WI38 (cell line): ENCODE measurements at regions not wholly inside any gene's neighbourhood (a gene's known extent, or its start where the extent isn't known, plus 50 kb on each side); places are given as distances from the start of the nearest gene placed in this dataset.

ENCODE experiments used
- H3K4me3 ChIP-seq: 2 replicates; pipeline ENCODE4 v1.5.1; 2011; ENCODE audit warnings: low read depth, mild to moderate bottlenecking, control low read depth, low read length
- TF ChIP-seq, protein P1 (sequence below): IDR thresholded peaks from 2 replicates; pipeline ENCODE4 v1.5.1; 2012; ENCODE audit warnings: low read depth, mild to moderate bottlenecking, control low read depth, low read length

DNA sequence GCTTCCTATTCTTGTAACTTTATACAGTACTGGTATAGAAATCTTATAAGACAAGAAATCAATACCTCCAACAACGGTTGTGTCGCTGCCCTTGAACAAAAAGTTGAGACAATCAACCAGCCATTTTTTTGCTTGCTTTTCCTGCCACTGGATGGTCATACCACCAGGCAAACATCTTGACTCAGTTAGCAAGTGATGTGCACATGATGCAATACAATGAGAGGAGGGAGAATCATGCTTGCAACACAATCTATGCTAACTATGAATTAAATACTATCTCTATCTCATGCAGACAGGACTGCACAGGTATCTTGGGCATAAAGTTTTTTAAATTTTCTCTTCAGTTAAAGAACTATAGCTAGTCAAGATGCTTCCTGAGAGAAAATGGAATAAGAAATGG lies 877.7 kb upstream of the CITED2 start:
- no peak overlapping the region for H3K4me3 ChIP-seq
- TF ChIP-seq, protein P1, sequence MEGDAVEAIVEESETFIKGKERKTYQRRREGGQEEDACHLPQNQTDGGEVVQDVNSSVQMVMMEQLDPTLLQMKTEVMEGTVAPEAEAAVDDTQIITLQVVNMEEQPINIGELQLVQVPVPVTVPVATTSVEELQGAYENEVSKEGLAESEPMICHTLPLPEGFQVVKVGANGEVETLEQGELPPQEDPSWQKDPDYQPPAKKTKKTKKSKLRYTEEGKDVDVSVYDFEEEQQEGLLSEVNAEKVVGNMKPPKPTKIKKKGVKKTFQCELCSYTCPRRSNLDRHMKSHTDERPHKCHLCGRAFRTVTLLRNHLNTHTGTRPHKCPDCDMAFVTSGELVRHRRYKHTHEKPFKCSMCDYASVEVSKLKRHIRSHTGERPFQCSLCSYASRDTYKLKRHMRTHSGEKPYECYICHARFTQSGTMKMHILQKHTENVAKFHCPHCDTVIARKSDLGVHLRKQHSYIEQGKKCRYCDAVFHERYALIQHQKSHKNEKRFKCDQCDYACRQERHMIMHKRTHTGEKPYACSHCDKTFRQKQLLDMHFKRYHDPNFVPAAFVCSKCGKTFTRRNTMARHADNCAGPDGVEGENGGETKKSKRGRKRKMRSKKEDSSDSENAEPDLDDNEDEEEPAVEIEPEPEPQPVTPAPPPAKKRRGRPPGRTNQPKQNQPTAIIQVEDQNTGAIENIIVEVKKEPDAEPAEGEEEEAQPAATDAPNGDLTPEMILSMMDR: no peak

DNA sequence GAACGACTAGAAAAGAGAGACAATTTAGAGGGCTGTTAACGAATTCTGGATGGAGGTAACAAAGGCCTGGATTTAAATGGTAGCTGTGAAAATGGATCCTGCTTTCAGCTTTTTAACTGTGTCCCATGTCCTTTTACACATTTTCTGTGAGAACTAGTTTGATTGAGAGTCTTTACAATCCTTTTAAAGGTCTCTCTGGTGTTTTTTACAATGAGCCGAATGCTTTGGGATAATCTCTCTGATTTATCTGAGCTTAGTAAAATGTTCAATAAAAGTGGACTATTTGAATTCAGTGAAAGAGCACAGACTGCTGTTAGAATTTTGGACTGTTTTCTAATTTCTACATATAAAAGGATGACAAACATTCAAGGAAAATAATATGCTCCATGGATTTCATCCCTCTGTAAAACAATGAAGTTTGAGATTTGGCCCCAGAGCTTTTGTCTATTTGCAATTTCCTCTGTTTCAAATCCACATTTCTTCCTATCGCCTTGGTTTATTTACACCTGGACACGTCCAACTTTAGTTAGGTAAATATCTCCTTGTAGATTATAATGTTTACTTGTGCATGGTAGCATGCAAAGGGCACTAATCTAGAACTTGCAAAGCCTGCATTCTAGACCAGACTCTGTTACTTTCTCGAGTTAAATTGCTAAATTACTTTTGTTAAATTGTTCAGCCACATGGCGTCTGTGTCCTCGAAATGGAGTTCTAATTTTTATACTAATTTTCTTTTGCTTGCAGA lies 871.0 kb upstream of the CITED2 start:
- no peak overlapping the region for H3K4me3 ChIP-seq
- TF ChIP-seq, protein P1: no peak

DNA sequence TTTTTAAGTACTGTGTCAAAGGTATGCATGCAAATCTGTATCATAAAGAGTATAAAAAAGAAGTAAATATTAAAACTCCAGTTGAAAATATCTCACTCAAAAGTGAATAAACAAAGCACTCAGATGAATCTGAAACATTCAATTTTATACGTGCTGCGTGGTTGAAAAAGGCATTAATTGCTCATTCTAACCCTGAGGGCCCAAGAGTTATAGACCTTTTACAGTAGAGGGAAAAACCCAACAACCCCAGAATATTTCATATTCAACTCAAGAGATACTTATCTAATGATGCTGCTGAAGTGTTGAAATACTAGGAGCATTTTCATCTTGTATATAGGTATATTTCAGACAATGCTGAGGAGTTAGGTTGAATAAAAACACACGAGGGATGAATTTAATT lies 862.8 kb upstream of the CITED2 start:
- TF ChIP-seq, protein P1: no peak
- no peak overlapping the region for H3K4me3 ChIP-seq

DNA sequence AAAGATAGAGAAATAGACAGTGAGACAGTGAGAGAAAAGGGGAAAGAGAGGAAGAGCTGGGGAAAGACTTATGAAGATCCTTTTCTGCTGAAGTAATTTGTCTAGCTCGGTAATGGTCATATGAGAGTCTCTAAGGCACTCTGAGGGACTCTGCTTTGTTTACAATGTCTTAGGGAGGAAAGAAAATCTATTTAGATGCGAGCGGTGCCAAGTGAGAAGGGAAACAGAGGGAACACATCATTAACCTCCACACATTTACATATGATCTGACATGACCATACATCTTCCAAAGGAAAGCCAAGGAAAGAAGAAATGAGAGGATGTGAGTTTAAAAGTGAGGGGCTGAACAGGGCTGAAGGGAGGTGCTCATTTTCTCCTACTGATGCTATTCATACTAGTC lies 862.3 kb upstream of the CITED2 start:
- TF ChIP-seq, protein P1: no peak
- H3K4me3 ChIP-seq: no peak overlapping the region

DNA sequence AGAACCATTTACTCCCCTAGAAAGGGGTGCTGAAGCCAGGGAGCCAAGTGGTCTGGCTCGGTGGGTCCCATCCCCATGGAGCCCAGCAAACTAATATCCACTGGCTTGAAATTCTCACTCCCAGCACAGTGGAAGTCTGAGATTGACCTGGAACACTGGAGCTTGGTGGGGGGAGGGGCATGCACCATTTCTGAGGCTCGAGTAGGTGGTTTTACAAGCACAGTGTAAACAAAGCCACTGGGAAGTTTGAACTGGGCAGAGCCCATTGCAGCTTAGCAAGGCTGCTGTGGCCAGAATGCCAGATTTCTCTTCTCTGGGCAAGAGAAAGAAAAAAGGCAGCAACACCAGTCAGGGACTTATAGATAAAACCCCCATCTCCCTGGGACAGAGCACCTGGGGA lies 855.8 kb upstream of the CITED2 start:
- TF ChIP-seq, protein P1: no peak
- no peak overlapping the region for H3K4me3 ChIP-seq

DNA sequence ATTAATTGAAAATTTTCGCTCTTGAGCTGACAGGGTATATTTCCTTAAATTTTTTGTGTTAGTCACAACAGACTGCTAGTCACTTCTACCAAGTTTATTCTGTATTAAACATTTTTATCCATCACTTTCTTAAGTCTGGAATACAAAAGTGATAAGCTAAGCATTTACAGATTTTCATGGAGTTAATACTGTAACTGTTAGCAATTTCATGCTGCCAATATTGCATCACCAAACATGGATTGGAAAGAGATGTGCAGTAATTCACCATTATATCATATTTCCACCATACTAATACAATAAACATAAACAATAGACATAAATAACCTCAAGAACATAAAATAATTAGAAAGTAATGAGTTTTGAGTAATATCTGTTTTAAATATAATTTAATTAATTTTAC lies 854.0 kb upstream of the CITED2 start:
- H3K4me3 ChIP-seq: no peak overlapping the region
- TF ChIP-seq, protein P1: no peak

DNA sequence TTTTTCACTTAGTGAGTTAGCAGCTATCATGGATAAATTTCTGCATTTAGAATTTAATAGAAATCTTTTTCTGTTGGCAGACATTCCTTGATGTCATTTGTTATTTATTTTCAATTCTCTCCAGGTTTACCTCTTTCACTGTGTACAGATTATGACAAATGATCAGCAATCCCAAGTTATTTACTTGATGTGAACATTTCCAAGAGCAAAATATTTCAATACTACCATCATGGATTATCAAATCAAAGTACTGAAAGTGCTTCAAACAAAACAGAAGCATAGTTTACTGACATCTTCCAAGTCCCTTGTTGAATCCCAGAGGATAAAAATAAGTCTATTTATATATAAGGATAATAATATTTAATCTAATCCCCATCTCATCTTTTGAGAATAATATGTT lies 852.2 kb upstream of the CITED2 start:
- TF ChIP-seq, protein P1: no peak
- H3K4me3 ChIP-seq: no peak overlapping the region
